Progenitor cell of endocrine pancreas (in vitro differentiated cells): ENCODE measurements at regions not wholly inside any gene's neighbourhood (a gene's known extent, or its start where the extent isn't known, plus 50 kb on each side); places are given as distances from the start of the nearest gene placed in this dataset.

Source experiments
- DNase-seq: peaks from one replicate; pipeline ENCODE4 v3.0.0; 2021; ENCODE audit warnings: low spot score; ENCODE audit not compliant: unreplicated experiment
- H3K27ac Mint-ChIP-seq: 2 replicates; pipeline ENCODE4 v1.8.0; 2021; ENCODE audit warnings: mild to moderate bottlenecking, moderate library complexity, mixed read lengths
- H3K27me3 Mint-ChIP-seq: 2 replicates; pipeline ENCODE4 v1.8.0; 2021; ENCODE audit warnings: mixed read lengths
- H3K36me3 Mint-ChIP-seq: 2 replicates; pipeline ENCODE4 v1.8.0; 2022; ENCODE audit warnings: mixed read lengths; ENCODE audit not compliant: insufficient read depth
- H3K4me1 Mint-ChIP-seq: 2 replicates; pipeline ENCODE4 v1.8.0; 2021; ENCODE audit warnings: low read depth, mixed read lengths
- H3K4me3 Mint-ChIP-seq: 2 replicates; pipeline ENCODE4 v1.8.0; 2021; ENCODE audit warnings: low read depth, mild to moderate bottlenecking, moderate library complexity, mixed read lengths
- H3K9me3 Mint-ChIP-seq: 2 replicates; pipeline ENCODE4 v1.8.0; 2021; ENCODE audit warnings: low read depth, mixed read lengths
- CTCF ChIP-seq: fragments of 200-600 bp; sonication (generic); IDR thresholded peaks from one replicate; pipeline ENCODE4 v1.5.0; 2021; ENCODE audit warnings: antibody characterized with exemption, mild to moderate bottlenecking; ENCODE audit not compliant: unreplicated experiment

DNA sequence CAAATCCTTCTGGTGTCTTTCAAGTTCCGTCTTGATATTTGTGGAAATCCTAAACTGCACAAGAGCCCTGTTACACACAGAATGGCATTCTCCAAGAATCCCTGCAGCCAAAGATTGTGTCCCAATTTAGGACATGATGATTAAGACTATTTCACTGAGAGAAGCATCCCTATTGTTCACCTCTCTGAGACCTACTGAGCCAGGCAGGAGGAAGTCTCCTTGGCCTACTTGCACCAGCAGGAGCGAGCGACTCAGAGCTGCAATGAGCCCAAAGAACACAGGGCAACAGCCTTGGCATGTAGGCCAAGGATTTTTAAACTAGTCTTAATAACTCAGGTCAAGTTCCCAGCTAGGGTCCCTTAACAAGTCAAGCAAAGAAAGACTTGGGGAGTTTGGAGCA lies 79.4 kb upstream of the RUNX1 start:
- Mint-ChIP-seq H3K9me3 (peaks cover 23% of the 10 kb centered on the region), H3K4me1 (peaks cover 10% of the 10 kb centered on the region), H3K36me3 (no peaks in the 10 kb centered on the region), H3K27ac (no peak overlapping the region), H3K4me3 (no peak overlapping the region), H3K27me3 (no peaks in the 10 kb centered on the region)
- no peak for TF ChIP-seq CTCF
- no peak for DNase-seq

GRCh38 chr21:35127851-35128250 lies 78.7 kb upstream of the RUNX1 start:
- Mint-ChIP-seq H3K27ac (no peak overlapping the region), H3K4me1 (peaks cover 10% of the 10 kb centered on the region), H3K4me3 (no peak overlapping the region), H3K9me3 (peaks cover 23% of the 10 kb centered on the region), H3K27me3 (no peaks in the 10 kb centered on the region), H3K36me3 (no peaks in the 10 kb centered on the region)
- no peak for TF ChIP-seq CTCF
- no peak for DNase-seq

DNA sequence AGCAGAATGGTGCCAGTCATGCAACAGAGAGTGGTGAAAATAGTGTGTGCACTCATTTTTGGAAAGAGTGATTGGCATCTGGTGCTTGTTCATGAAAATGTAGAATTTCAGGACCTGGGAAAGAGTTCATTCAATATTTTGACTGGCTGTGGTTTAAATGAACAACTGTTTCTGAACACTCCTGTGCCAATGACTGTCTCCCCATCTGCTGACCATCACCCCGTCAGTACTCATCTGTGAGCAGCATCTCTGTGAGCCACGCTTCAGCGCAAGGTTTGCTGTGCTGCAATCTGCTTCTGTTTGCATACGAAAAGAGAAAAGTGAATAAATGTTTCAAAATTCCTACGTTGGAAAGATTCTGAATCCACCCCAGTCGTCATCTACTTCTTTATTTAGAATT lies 77.9 kb upstream of the RUNX1 start:
- no peak overlapping the region for H3K27ac Mint-ChIP-seq

DNA sequence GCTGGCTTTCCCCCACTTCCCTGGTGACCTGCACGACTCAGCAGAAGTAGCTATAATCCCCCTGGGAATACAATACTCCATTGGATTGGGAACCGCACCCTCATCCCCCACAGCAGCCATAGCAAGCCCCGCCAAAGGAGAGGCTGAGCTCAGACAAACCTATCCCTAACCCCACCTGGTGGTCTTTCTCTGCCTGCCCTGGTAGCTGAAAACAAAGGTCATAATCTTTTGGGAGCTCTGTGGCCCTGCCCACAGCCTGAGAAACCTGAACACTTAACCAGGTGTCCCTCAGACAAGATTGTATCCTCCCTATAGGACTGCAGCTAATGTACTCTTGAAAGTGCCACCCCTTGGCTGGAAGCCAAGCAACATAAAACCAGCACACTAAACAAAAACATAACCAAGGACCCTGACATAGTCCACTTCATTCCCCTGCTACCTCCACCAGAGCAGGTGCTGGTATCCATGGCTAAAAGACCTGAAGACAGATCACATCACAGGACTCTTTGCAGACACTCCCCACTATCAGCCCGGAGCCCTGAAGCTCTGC lies 71.6 kb upstream of the RUNX1 start:
- H3K9me3 Mint-ChIP-seq = peaks cover 21% of the 10 kb centered on the region

More for the DNA sequence above, 77.9 kb upstream of the RUNX1 start:
- no peaks in the 10 kb centered on the region for H3K27me3 Mint-ChIP-seq
- no peak for TF ChIP-seq CTCF
- no peak for DNase-seq
- H3K36me3 Mint-ChIP-seq = no peaks in the 10 kb centered on the region
- peaks cover 25% of the 10 kb centered on the region for H3K9me3 Mint-ChIP-seq
- peaks cover 10% of the 10 kb centered on the region for H3K4me1 Mint-ChIP-seq
- H3K4me3 Mint-ChIP-seq = no peak overlapping the region

GRCh38 chr21:35119501-35120047 lies 70.5 kb upstream of the RUNX1 start:
- Mint-ChIP-seq H3K4me3 (no peak overlapping the region), H3K9me3 (peaks cover 10% of the 10 kb centered on the region), H3K36me3 (no peaks in the 10 kb centered on the region), H3K27me3 (no peaks in the 10 kb centered on the region), H3K4me1 (peaks cover 4% of the 10 kb centered on the region), H3K27ac (no peak overlapping the region)
- no peak for TF ChIP-seq CTCF
- DNase-seq = no peak

More for the DNA sequence above, 71.6 kb upstream of the RUNX1 start:
- no peak for TF ChIP-seq CTCF
- H3K27ac Mint-ChIP-seq = peak overlapping the region; percentile 45
- no peak for DNase-seq
- peaks cover 4% of the 10 kb centered on the region for H3K4me1 Mint-ChIP-seq
- no peak overlapping the region for H3K4me3 Mint-ChIP-seq
- H3K27me3 Mint-ChIP-seq = no peaks in the 10 kb centered on the region
- no peaks in the 10 kb centered on the region for H3K36me3 Mint-ChIP-seq
